22Rv1 (cell line): ENCODE measurements at regions not wholly inside any gene's neighbourhood (a gene's known extent, or its start where the extent isn't known, plus 50 kb on each side); places are given as distances from the start of the nearest gene placed in this dataset.

Source experiments
- H3K27ac ChIP-seq: fragments of 450-650 bp; 2 replicates; pipeline ENCODE4 v1.5.1; 2017
- CTCF ChIP-seq: fragments of 450-650 bp; IDR thresholded peaks from 2 replicates; pipeline ENCODE4 v1.5.1; 2017; ENCODE audit warnings: mild to moderate bottlenecking
- ZFX ChIP-seq: fragments of 450-650 bp; IDR thresholded peaks from 2 replicates; pipeline ENCODE4 v1.6.1; 2017; ENCODE audit warnings: antibody characterized with exemption, borderline replicate concordance

- TF ChIP-seq CTCF (no peak), ZFX (no peak)
- H3K27ac ChIP-seq, result no peak overlapping the region
Measured at GRCh38 chr17:53319947-53320346, 502.8 kb upstream of the KIF2B start.

GRCh38 chr17:53316988-53317387 is 505.7 kb upstream of the KIF2B start:
- H3K27ac ChIP-seq, result no peak overlapping the region
- TF ChIP-seq CTCF, result no peak

GRCh38 chr17:53316073-53316472 is 506.7 kb upstream of the KIF2B start:
- no peak for TF ChIP-seq ZFX
- TF ChIP-seq CTCF, result no peak
- H3K27ac ChIP-seq, result no peak overlapping the region

GRCh38 chr17:53314521-53314920 is 508.2 kb upstream of the KIF2B start:
- TF ChIP-seq ZFX, result no peak
- TF ChIP-seq CTCF, result no peak
- no peak overlapping the region for H3K27ac ChIP-seq

GRCh38 chr17:53313746-53314145 is 509.0 kb upstream of the KIF2B start:
- H3K27ac ChIP-seq, result no peak overlapping the region
- TF ChIP-seq ZFX (no peak), CTCF (no peak; the same call in 1 of the 2 replicates)

GRCh38 chr17:53278466-53278865 is 544.3 kb upstream of the KIF2B start:
- H3K27ac ChIP-seq, result no peak overlapping the region
- TF ChIP-seq ZFX, result no peak
- no peak for TF ChIP-seq CTCF

- TF ChIP-seq CTCF (no peak), ZFX (no peak)
- H3K27ac ChIP-seq, result no peak overlapping the region
Measured at GRCh38 chr17:53273126-53273525, 549.6 kb upstream of the KIF2B start.
